ENCODE measurements at regions not wholly inside any gene's neighbourhood (a gene's known extent, or its start where the extent isn't known, plus 50 kb on each side); places are given as distances from the start of the nearest gene placed in this dataset.

DNA sequence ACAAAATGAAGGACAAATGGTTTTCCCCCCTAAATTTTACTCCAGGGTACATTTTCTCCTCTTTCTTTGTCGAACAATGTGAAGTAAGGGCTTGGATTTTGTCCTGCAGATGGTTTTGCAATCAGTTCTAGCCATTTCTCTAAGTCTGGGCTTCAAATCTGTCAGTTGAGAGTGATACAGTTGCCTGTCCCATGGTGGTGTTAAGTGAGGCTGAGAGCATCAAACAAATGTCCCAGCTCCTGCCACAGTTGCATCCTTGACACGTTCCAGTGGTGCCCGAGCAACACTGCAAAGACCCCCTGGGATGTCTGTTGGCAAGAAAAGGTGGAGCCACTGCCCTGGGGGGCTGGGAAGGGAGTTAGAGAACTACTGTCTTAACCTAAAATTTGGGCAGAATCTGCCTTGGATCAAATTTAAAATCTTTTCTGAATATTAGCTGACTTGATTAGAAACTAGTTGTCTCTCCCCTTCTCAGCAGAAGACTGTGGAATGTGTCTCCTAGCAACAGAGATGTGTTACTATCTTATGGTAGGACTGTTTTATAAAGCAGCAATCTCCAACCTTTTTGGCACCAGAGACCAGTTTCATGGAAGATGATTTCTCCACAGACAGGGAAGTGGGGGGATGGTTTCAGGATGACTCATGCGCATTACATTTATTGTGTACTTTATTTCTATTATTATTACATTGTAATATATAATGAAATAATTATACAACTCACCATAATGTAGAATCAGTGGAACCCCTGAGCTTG lies 102.0 kb upstream of the STEAP1B start:
- H3K4me3 Mint-ChIP-seq (ENCODE audit: unreplicated experiment), result no peak overlapping the region
- no peaks in the 10 kb centered on the region for H3K27me3 Mint-ChIP-seq (ENCODE audit: low read depth)
- H3K9me3 Mint-ChIP-seq (ENCODE audit: low read depth), result no peaks in the 10 kb centered on the region
- TF ChIP-seq, protein P1, sequence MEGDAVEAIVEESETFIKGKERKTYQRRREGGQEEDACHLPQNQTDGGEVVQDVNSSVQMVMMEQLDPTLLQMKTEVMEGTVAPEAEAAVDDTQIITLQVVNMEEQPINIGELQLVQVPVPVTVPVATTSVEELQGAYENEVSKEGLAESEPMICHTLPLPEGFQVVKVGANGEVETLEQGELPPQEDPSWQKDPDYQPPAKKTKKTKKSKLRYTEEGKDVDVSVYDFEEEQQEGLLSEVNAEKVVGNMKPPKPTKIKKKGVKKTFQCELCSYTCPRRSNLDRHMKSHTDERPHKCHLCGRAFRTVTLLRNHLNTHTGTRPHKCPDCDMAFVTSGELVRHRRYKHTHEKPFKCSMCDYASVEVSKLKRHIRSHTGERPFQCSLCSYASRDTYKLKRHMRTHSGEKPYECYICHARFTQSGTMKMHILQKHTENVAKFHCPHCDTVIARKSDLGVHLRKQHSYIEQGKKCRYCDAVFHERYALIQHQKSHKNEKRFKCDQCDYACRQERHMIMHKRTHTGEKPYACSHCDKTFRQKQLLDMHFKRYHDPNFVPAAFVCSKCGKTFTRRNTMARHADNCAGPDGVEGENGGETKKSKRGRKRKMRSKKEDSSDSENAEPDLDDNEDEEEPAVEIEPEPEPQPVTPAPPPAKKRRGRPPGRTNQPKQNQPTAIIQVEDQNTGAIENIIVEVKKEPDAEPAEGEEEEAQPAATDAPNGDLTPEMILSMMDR (IDR thresholded peaks at IDR 0.05), result no peak
- peaks cover 26% of the 10 kb centered on the region for H3K4me1 Mint-ChIP-seq (ENCODE audit: low read depth)
- H3K27ac Mint-ChIP-seq (ENCODE audit: unreplicated experiment), result no peak overlapping the region
- no peak for DNase-seq (ENCODE audit: low spot score)
- H3K36me3 Mint-ChIP-seq (ENCODE audit: low read depth), result no peaks in the 10 kb centered on the region

- Mint-ChIP-seq H3K27me3 (ENCODE audit: low read depth) (no peaks in the 10 kb centered on the region), H3K36me3 (ENCODE audit: low read depth) (no peaks in the 10 kb centered on the region), H3K4me1 (ENCODE audit: low read depth) (peaks cover 26% of the 10 kb centered on the region), H3K9me3 (ENCODE audit: low read depth) (no peaks in the 10 kb centered on the region), H3K4me3 (ENCODE audit: unreplicated experiment) (no peak overlapping the region), H3K27ac (ENCODE audit: unreplicated experiment) (no peak overlapping the region)
- no peak for DNase-seq (ENCODE audit: low spot score)
- TF ChIP-seq, protein P1 (IDR thresholded peaks at IDR 0.05), result no peak
Measured at GRCh38 chr7:22601408-22601807, 101.4 kb upstream of the STEAP1B start.

DNA sequence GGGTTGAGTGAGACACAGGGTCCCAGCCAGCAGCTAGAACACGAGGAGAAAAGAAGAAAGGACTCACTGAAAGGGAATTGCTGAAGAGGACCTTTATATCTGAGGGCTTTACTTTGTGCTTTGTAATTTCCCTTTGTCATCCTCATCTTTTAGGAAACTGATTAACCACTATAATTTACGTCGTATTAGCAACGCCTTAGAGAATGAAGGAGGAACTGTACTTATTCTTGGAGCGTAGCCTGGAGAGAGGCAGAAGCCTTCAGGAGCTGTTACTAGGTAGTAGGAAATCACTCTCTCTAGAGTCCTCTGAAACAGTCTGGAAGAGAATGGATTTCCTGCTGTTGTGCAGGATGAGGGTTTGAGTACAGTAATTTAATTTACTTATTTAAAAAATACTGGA lies 101.0 kb upstream of the STEAP1B start:
- Mint-ChIP-seq H3K4me1 (ENCODE audit: low read depth) (peaks cover 26% of the 10 kb centered on the region), H3K36me3 (ENCODE audit: low read depth) (no peaks in the 10 kb centered on the region), H3K27ac (ENCODE audit: unreplicated experiment) (no peak overlapping the region)

DNA sequence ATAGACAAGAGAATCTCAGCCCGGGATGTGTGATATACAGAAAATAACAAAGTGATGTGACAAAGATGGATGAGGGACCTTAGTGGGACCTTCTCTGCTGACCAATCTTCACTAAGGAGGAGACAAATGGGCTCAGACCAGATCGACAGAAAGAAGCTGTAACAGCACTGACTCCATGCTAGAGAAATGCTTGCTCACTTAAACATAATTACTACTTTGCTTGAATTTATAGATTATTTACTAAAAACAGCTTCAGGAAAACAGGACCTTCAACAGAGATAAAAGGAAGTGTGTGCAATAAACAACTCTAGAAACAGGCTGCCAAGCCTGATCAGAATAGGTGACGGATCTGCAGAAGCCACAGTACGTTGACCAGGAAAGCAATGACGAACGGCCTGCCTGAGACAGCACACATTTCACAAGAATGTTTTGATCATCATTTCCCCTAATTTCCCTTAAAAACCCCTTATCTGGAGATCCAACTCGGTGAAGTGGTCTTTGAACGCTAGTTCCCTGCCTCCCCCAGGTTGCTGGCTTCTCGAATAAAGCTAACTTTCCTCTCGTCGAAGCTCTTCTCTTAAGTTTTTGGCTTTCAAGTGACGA lies 98.4 kb upstream of the STEAP1B start:
- Mint-ChIP-seq H3K9me3 (ENCODE audit: low read depth) (peaks cover 2% of the 10 kb centered on the region), H3K27me3 (ENCODE audit: low read depth) (peaks cover 2% of the 10 kb centered on the region), H3K27ac (ENCODE audit: unreplicated experiment) (no peak overlapping the region), H3K36me3 (ENCODE audit: low read depth) (peaks cover 2% of the 10 kb centered on the region), H3K4me3 (ENCODE audit: unreplicated experiment) (no peak overlapping the region), H3K4me1 (ENCODE audit: low read depth) (peaks cover 13% of the 10 kb centered on the region)
- DNase-seq (ENCODE audit: low spot score), result no peak
- TF ChIP-seq, protein P1 (IDR thresholded peaks at IDR 0.05), result no peak

More for the DNA sequence above, 101.0 kb upstream of the STEAP1B start:
- TF ChIP-seq, protein P1 (IDR thresholded peaks at IDR 0.05), result no peak
- Mint-ChIP-seq H3K27me3 (ENCODE audit: low read depth) (no peaks in the 10 kb centered on the region), H3K4me3 (ENCODE audit: unreplicated experiment) (no peak overlapping the region), H3K9me3 (ENCODE audit: low read depth) (no peaks in the 10 kb centered on the region)
- DNase-seq (ENCODE audit: low spot score), result no peak

DNA sequence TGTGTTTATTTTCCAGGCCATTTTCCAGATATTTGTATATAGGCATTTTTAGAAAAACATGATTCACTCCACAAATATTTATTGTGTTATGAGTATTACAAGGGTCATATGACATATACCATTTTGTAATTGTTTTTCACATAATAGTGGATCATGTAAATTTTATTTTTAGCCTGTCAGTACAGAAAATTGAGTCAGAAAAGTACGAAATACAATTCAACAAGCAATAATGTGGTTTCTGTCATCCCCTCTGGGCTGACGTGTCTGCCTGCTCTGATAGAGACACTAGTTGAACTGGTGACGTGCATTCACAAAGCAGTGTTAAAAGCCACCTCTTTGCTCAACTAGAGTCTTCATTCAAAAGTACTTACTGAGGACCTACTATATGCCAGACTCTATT lies 97.9 kb upstream of the STEAP1B start:
- TF ChIP-seq, protein P1 (IDR thresholded peaks at IDR 0.05), result no peak
- peaks cover 2% of the 10 kb centered on the region for H3K27me3 Mint-ChIP-seq (ENCODE audit: low read depth)
- no peak overlapping the region for H3K27ac Mint-ChIP-seq (ENCODE audit: unreplicated experiment)
- DNase-seq (ENCODE audit: low spot score), result no peak
- H3K36me3 Mint-ChIP-seq (ENCODE audit: low read depth), result peaks cover 2% of the 10 kb centered on the region
- peaks cover 2% of the 10 kb centered on the region for H3K9me3 Mint-ChIP-seq (ENCODE audit: low read depth)
- peaks cover 9% of the 10 kb centered on the region for H3K4me1 Mint-ChIP-seq (ENCODE audit: low read depth)
- no peak overlapping the region for H3K4me3 Mint-ChIP-seq (ENCODE audit: unreplicated experiment)

All from chondrocyte (in vitro differentiated cells).